Gastroesophageal sphincter (tissue), 4 donors: ENCODE measurements at regions not wholly inside any gene's neighbourhood (a gene's known extent, or its start where the extent isn't known, plus 50 kb on each side); places are given as distances from the start of the nearest gene placed in this dataset.
A peak's percentile ranks its signal among the peaks of the same experiment; 100 is the strongest.

Source experiments
- ATAC-seq: fragments of 150-250 bp; one replicate; pipeline ENCODE4 v1.9.1; 2016; ENCODE audit warnings: mild to moderate bottlenecking, moderate library complexity
- H3K27ac ChIP-seq, 4 donors: fragments of 200-600 bp; sonication (generic) in 3 of 4; 1 replicate in 3 of 4; 2 replicates in 1 of 4; pipeline ENCODE4 v1.5.1; 2016 to 2019
- H3K27me3 ChIP-seq: fragments of 200-600 bp; sonication (generic); one replicate; pipeline ENCODE4 v1.5.1; 2019
- H3K36me3 ChIP-seq, 2 donors: fragments of 200-600 bp; sonication (generic); one replicate each; pipeline ENCODE4 v1.5.1; 2019; ENCODE audit warnings: control low read depth in 1 of 2
- H3K4me1 ChIP-seq, 3 donors: fragments of 200-600 bp; sonication (generic); 1 replicate in 2 of 3; 2 replicates in 1 of 3; pipeline ENCODE4 v1.5.1; 2016 to 2019; ENCODE audit warnings: control low read depth in 2 of 3
- H3K4me3 ChIP-seq, 2 donors: fragments of 200-600 bp; sonication (generic); one replicate each; pipeline ENCODE4 v1.5.1; 2019; ENCODE audit warnings: mild to moderate bottlenecking in 1 of 2, moderate library complexity in 1 of 2
- H3K9me3 ChIP-seq, 3 donors: fragments of 200-600 bp; sonication (generic); one replicate each; pipeline ENCODE4 v1.5.1; 2017 to 2019; ENCODE audit warnings: control low read depth in 2 of 3
- EP300 ChIP-seq: sonication (generic); formaldehyde crosslinking; IDR thresholded peaks from one replicate; pipeline ENCODE4 v1.6.1; 2017; ENCODE audit warnings: antibody characterized with exemption, mild to moderate bottlenecking
- POLR2A ChIP-seq, 2 donors: fragments of 450-650 bp; IDR thresholded peaks; one replicate each; pipeline ENCODE4 v1.6.1; 2017; ENCODE audit warnings: antibody characterized with exemption in 2 of 2, mild to moderate bottlenecking in 2 of 2, moderate library complexity in 1 of 2
- POLR2AphosphoS5 ChIP-seq: sonication (generic); formaldehyde crosslinking; IDR thresholded peaks from one replicate; pipeline ENCODE4 v1.6.1; 2017; ENCODE audit warnings: antibody characterized with exemption
- WGBS, 2 donors: methylation state at CpG; one replicate each; pipeline ENCODE4 v1.1.5; 2018; ENCODE audit warnings: low coverage in 1 of 2; 5-methylcytosine and 5-hydroxymethylcytosine counted together
- TF ChIP-seq, protein P1 (sequence below), 4 experiments: fragments of 200-600 bp in 2 of 4; fragments of 450-650 bp in 2 of 4; sonication (generic) in 1 of 4; IDR thresholded peaks; one replicate each; pipeline ENCODE4 v1.5.1; 2017 to 2019; ENCODE audit warnings: antibody characterized with exemption in 4 of 4, mild to moderate bottlenecking in 2 of 4, moderate library complexity in 2 of 4

DNA sequence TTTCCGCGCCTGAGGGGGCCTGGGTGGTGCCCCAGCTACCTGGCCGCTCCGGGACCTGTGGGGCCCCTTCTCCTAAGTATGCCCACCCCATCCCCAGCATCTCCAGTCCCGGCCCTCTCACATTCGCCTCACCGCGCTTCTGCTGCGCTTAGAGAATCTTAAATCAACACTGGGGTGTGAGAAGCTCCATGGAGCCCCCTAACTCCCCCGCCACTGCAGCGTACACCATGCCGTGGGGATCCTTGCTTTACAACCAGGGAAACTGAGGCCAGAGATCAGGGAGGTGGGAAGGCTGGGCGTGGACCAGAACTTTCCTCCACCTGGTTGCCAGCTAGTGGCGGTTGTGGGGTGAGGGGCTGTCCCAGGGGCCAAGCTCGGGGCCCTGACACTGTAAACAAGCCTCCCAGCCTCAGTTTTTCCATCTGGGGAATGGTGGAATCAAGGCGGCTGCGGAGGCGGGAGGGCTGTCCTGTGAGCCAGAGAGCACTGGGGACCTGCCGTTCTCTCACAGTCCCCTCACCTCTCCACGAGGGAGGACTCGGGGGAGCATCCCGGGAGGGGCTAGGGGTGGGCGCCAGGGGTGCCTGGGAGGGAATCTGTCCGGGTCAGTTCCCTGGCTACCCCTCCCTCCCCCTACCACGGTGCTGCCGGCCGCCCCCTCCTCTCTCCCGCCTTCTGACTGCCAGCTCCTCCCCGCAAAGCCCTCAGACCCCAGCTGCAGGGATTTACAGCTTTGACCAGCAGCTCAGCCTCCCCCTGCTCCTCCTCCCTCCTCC, 161.2 kb downstream of the C9orf50 start:
- 0% methylated on average over 1 to 2 of the region's 29 CpGs for WGBS, 2 donors
- peak; percentile 19 for ATAC-seq
- no peaks in the 10 kb centered on the region for H3K27me3 ChIP-seq
- H3K27ac ChIP-seq: peak overlapping the region; percentile 60 to 96 (median 92)
- peaks cover 11 to 77% (median 38%) of the 10 kb centered on the region in 3 donors for H3K4me1 ChIP-seq
- H3K36me3 ChIP-seq: no peaks in the 10 kb centered on the region
- no peaks in the 10 kb centered on the region for H3K9me3 ChIP-seq
- peak overlapping the region in 1 of 2 donors; percentile 52 for H3K4me3 ChIP-seq
- TF ChIP-seq POLR2AphosphoS5 (no peak), POLR2A (IDR thresholded peaks at IDR 0.05) (no peak), EP300 (no peak)
- TF ChIP-seq, protein P1, sequence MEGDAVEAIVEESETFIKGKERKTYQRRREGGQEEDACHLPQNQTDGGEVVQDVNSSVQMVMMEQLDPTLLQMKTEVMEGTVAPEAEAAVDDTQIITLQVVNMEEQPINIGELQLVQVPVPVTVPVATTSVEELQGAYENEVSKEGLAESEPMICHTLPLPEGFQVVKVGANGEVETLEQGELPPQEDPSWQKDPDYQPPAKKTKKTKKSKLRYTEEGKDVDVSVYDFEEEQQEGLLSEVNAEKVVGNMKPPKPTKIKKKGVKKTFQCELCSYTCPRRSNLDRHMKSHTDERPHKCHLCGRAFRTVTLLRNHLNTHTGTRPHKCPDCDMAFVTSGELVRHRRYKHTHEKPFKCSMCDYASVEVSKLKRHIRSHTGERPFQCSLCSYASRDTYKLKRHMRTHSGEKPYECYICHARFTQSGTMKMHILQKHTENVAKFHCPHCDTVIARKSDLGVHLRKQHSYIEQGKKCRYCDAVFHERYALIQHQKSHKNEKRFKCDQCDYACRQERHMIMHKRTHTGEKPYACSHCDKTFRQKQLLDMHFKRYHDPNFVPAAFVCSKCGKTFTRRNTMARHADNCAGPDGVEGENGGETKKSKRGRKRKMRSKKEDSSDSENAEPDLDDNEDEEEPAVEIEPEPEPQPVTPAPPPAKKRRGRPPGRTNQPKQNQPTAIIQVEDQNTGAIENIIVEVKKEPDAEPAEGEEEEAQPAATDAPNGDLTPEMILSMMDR (IDR thresholded peaks at IDR 0.05): no peak

DNA sequence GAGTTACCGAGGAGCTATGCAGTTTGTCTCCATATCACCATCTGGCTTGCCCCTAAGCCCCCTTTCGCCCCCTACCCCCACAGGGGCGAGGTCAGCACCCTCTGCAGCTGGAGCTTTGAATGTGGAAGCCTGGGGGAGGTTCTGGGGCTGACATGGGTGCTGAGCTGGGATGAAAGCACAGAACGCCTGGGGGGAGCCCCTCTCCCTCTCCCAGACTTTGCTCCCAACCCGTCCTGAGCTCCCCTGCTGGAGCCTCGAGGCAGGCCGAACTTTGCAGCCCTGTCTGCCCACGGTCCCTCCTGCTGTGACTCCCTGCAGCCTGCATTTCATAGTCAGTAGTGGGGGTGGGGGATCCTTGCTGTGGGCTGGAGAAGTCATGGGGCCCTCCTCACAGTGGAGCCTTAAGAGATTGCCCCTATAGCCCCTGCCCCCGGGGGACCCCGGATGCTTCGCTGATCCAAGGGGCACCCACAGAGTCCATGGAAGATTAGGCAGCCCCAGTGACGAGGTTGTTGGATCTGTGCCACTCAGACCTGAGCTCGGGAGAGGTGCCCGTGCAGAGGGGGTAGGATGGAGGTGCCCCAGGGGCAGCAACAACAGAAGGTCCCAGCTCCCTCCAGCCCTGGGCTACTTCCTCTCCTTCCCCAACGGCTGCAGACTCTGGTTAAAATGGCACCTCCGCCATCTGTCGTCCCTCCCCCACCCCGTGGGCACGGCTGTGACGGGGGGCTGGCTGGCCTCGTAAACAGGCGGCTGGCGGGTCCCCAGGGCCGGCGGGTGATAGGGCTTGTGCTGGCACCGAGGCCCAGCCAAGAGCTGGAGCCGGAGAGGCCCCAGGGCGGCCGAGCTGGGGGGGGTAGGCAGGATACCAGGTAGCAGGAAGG, 162.0 kb downstream of the C9orf50 start:
- no peaks in the 10 kb centered on the region for H3K36me3 ChIP-seq
- peak; percentile 3 for ATAC-seq
- H3K9me3 ChIP-seq: no peaks in the 10 kb centered on the region
- H3K27me3 ChIP-seq: no peaks in the 10 kb centered on the region
- no CpG with 5 or more reads among the region's 29 CpGs for WGBS, 2 donors
- peak overlapping the region; percentile 60 to 96 (median 92) for H3K27ac ChIP-seq
- H3K4me3 ChIP-seq: peak overlapping the region in 1 of 2 donors; percentile 52
- peaks cover 11 to 69% (median 37%) of the 10 kb centered on the region in 3 donors for H3K4me1 ChIP-seq
- TF ChIP-seq, protein P1 (IDR thresholded peaks at IDR 0.05): no peak
- TF ChIP-seq POLR2A (IDR thresholded peaks at IDR 0.05) (no peak), EP300 (no peak), POLR2AphosphoS5 (no peak)

DNA sequence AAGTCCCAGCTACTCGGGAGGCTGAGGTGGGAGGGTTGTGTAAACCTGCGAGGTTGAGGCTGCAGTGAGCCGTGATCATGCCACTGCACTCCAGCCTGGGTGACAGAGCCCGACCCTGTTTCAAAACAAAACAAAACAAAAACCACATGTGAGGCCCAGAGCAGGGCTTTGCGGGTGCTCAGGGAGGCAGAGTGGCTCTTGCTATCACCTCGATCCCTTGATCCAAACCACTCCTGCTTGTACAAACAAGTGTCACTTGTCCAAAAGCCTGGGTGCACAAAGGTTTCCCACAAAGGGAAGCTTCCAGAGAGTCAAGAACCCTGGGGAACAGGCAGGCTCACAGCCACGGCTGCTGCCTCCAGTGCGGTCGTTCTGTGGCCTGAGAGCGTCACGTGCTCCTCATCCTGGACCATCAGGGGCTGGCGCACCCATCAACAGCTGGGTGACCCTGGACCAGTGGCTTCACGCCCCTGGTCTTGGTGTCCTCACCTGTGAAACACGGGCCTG, 162.7 kb downstream of the C9orf50 start:
- H3K9me3 ChIP-seq: no peaks in the 10 kb centered on the region
- H3K4me1 ChIP-seq: peaks cover 11 to 62% (median 37%) of the 10 kb centered on the region in 3 donors
- no peaks in the 10 kb centered on the region for H3K27me3 ChIP-seq
- no peak for TF ChIP-seq POLR2AphosphoS5
- TF ChIP-seq, protein P1 (IDR thresholded peaks at IDR 0.05): no peak
- TF ChIP-seq EP300: no peak
- no peak for TF ChIP-seq POLR2A (IDR thresholded peaks at IDR 0.05)
- no peaks in the 10 kb centered on the region for H3K36me3 ChIP-seq
- peak overlapping the region in 3 of 4 donors; percentile 92 to 96 (median 93) for H3K27ac ChIP-seq
- 43 to 78% methylated on average over 4 to 5 of the region's 14 CpGs for WGBS, 2 donors
- ATAC-seq: no peak
- no peak overlapping the region for H3K4me3 ChIP-seq

DNA sequence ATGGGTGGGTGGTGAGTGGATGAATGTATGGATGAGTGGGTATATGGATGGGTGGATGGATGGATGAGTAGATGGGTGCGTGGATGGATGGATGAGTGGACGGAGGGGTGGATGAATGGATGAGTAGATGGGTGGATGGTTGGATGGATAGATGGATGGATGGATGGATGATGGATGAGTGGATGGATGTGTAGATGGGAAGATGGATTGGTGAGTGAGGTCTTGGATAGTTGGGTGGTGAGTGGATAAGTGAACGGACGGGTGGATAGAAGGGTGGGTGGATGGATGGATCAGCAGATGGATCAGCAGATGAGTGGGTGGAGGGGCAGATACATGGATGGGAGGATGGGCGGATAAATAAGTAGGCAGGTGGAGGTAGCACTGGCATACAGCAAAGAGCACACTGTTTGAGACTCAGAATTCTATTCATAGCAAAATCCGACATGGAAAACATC, 163.5 kb downstream of the C9orf50 start:
- Histone ChIP-seq H3K9me3 (no peaks in the 10 kb centered on the region), H3K27ac (no peak overlapping the region), H3K27me3 (no peaks in the 10 kb centered on the region), H3K4me1 (peaks cover 11 to 54% (median 36%) of the 10 kb centered on the region in 3 donors), H3K36me3 (no peaks in the 10 kb centered on the region), H3K4me3 (no peak overlapping the region)
- 92 to 96% methylated on average over 6 of the region's 6 CpGs for WGBS, 2 donors
- TF ChIP-seq EP300: no peak
- TF ChIP-seq, protein P1 (IDR thresholded peaks at IDR 0.05): no peak
- no peak for TF ChIP-seq POLR2AphosphoS5
- no peak for TF ChIP-seq POLR2A (IDR thresholded peaks at IDR 0.05)
- no peak for ATAC-seq
